PC-3 (cell line): ENCODE measurements at regions not wholly inside any gene's neighbourhood (a gene's known extent, or its start where the extent isn't known, plus 50 kb on each side); places are given as distances from the start of the nearest gene placed in this dataset.

Experiments used
- EZH2 ChIP-seq: fragments of 300-600 bp; sonication (generic); IDR thresholded peaks from one replicate; pipeline ENCODE4 v1.6.1; 2017; ENCODE audit warnings: antibody characterized with exemption, mild to moderate bottlenecking, low read length; ENCODE audit not compliant: unreplicated experiment
- TF ChIP-seq, protein P1 (sequence below): fragments of 300-600 bp; sonication (generic); conservative IDR thresholded peaks from 2 replicates; pipeline ENCODE4 v1.5.1; 2017; ENCODE audit warnings: antibody characterized with exemption, low read depth, mild to moderate bottlenecking, low read length

DNA sequence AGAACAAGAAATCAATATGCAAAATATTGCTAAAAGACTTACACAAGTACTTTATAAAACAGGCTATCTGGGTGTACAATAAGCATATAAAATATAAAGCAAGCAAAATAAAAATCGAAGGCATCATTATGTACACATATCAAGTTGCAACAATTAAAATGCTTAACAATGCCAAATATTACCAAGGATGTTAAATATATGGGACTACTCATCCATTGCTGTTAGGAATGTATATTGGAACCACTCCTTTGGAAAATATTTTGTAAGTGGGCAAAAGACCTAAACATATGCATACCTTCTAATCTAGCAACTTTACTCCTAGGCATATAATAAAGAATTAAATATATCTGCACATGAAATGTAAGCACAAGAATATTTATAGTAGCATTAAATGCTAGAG, 632.6 kb upstream of the COX7C start:
- TF ChIP-seq, protein P1, sequence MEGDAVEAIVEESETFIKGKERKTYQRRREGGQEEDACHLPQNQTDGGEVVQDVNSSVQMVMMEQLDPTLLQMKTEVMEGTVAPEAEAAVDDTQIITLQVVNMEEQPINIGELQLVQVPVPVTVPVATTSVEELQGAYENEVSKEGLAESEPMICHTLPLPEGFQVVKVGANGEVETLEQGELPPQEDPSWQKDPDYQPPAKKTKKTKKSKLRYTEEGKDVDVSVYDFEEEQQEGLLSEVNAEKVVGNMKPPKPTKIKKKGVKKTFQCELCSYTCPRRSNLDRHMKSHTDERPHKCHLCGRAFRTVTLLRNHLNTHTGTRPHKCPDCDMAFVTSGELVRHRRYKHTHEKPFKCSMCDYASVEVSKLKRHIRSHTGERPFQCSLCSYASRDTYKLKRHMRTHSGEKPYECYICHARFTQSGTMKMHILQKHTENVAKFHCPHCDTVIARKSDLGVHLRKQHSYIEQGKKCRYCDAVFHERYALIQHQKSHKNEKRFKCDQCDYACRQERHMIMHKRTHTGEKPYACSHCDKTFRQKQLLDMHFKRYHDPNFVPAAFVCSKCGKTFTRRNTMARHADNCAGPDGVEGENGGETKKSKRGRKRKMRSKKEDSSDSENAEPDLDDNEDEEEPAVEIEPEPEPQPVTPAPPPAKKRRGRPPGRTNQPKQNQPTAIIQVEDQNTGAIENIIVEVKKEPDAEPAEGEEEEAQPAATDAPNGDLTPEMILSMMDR, result no peak
- no peak for TF ChIP-seq EZH2
